Uterus (tissue), 2 donors: ENCODE measurements at regions not wholly inside any gene's neighbourhood (a gene's known extent, or its start where the extent isn't known, plus 50 kb on each side); places are given as distances from the start of the nearest gene placed in this dataset.

ENCODE experiments used
- CTCF ChIP-seq, 4 experiments: fragments of 200-600 bp in 2 of 4; fragments of 450-650 bp in 2 of 4; sonication (generic) in 2 of 4; IDR thresholded peaks; one replicate each; pipeline ENCODE4 v1.5.1; 2016 to 2019; ENCODE audit warnings: antibody characterized with exemption in 4 of 4, mild to moderate bottlenecking in 2 of 4, moderate library complexity in 1 of 4
- POLR2A ChIP-seq, 2 donors: fragments of 450-650 bp; IDR thresholded peaks; one replicate each; pipeline ENCODE4 v1.6.1; 2016; ENCODE audit warnings: antibody characterized with exemption in 2 of 2, mild to moderate bottlenecking in 1 of 2, moderate library complexity in 1 of 2

- TF ChIP-seq CTCF (IDR thresholded peaks at IDR 0.05) (no peak), POLR2A (IDR thresholded peaks at IDR 0.05) (no peak)
These were observed 538.4 kb upstream of the NOX3 start for GRCh38 chr6:155994086-155994485.
